ENCODE measurements at regions not wholly inside any gene's neighbourhood (a gene's known extent, or its start where the extent isn't known, plus 50 kb on each side); places are given as distances from the start of the nearest gene placed in this dataset.
A peak's percentile ranks its signal among the peaks of the same experiment; 100 is the strongest.
"Not testable (repeated sequence)": the region's sequence is repeated elsewhere in the genome, so short reads cannot be mapped to it uniquely, and the experiment has no call there.

DNA sequence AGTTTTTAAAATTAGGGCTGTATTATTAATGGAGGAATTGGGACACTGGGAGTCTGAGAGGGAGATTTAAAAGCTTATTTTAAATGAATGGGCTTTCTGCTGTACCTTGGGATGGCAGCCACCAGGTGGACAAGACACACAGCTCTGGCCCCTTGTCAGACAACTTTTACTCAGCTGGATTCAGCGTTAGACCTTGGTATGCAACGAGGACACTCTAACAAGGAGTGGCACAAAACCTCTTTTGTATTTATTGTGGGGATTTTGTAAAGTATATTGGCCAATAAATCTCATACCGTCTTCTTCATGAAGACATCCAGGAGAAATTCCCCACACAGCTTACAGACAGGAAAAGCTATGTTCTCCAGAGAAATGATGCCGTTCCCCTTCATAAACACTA is 105.7 kb downstream of the LCA5 start:
- no peak for DNase-seq

DNA sequence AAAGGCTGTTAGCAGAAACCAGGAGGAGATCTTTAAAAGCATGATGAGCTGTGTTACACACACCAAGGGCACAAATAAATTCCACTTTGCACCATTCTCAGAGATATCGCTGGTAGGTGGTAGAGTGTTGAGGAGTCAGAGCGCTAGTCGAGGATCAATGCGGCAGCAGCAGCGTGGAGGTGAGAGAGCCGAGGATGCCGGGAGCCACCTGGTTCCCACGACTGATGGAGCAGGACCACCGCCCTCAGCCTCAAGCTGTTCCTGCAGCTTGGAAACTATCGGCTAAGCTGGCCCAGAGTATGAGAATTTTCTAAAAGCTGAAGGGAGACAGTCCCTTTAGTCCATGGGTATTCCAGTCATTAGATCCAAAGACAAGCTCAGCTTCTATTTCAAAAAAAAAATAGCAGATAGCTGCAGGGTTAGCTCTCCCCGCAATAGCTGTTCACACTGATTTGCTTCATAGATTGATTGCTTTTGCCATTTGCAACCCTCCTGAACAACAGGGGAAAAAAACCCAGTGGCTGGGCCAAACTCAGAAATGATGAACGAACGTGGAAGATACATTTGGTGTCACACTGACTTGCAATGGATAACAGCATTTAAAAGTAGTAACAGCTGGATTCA is 106.2 kb downstream of the LCA5 start:
- no peak for DNase-seq

DNA sequence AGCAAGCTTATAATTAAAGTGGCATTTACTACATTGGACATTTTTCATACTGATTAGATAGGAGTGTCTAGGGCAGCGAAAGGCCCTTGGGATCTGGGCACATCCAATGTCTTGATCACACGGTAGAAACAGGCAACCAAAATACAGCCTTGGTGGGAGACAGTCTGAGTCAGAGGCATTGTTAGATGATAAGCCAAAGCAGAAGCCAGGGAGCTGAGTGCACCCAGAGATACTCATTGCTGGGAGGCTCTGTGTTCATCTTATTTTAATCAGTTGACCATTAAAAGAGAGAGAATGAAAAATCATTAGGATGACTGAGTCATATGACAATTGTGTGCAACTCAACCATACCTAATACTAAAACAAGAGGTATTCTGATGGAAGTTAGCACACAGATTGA is 109.5 kb downstream of the LCA5 start:
- DNase-seq = no peak

GRCh38 chr6:79426625-79427278 is 110.5 kb downstream of the LCA5 start:
- no peak for DNase-seq

DNA sequence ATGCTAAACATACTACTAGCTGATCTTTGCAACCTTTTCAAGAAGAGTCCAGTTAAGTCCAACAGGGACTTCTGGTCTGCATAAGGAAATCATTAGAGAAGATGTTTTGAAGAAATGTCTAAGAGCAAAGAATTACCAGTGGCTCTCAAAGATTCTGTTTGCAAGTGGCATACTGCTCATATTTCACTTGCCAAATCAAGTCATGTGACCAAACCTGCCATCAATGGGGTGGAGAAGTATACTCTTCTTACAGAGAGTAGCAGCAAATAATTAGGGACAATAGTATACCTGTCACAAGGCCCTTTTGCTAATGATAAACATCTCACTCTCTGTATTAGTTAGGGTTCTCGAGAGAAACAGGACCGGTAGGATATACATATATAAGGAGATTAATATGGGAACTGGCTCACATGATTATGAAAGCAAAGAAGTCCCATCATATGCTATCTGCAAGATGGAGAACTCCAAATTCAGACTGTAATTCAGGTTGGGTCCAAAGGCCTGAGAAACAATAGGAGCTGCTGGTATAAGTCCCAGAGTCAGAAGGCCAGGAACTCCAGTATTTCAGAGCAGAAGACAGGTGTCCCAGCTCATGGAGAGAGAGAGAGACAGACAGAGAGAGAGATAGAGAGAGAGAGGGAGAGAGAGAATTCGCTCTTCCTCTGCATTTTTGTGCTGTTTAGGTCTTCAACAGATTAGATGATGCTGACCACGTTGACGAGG is 111.5 kb downstream of the LCA5 start:
- DNase-seq = no peak

DNA sequence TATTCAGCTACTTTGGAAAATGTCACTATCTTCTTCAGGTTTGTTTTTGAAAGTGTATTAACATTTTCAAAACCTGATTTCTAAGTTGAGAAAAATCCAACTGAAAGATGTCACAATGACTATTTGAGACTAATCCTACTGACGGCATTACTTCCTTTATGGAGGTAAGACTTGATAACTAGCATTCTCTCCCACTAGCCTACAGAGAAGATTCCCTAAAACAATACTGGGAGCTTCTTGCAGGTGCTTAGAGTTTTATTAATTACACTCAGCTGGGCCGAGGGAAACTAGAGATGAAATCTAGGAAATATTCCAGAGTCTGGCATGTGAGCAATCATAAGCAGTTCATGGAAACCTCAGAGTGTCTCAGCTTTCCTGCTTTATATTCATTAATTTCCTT is 114.0 kb downstream of the LCA5 start:
- DNase-seq = no peak

DNA sequence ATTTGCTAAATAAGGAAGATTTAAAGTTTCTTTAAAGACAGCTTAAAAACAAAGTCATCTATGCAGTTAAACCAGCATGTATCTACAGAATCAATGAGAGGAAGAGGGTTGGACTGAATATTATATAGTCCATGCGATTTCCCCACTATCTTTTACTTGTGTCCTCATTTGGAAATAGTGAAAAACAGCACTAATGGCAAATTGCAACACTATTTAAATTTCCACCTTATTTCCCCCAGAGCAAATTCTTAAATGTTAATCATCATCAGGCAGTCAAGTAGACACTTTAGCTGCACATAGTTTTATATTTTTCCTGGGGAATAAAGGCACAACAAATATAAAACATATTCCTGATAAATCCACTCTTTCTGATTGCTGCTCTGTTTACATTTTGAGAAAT is 114.6 kb downstream of the LCA5 start:
- no peak for DNase-seq

DNA sequence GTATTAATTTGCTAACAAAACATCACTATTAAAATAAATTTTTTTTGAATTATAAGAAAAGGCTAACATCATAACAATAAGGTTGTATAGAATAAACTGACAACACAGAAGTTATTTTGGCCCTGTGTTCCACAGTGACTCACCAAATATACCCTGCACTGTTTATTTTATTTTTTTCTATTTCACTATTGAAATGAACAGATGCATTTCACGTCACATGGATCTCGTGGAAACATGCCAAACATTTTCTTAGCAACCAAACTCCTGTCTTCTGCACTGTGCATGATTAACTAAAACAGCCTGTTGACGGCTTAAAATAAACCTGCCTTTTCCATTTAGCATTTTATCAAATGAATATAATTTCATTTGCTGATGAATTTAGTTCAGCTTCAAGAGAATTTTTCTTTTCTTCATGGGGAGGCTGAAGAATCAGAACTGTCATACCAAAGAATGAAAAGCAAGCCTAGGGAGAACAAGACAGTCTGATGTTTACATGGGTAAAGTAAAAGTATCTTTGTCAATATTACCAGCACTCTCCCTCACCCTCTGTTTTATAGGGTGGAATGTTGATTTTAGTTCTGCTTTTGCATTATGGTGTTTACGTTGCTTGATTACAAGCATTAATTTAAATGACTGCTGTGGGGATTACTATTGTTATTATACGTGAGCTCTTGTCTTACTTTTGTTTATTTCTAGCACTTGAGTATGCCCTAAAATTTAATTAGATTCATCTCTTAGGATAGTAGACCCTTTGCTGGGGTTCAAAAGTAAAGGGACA is 115.3 kb downstream of the LCA5 start:
- DNase-seq = peak; percentile 16 to 51

GRCh38 chr6:79421001-79421411 is 116.2 kb downstream of the LCA5 start:
- no peak for DNase-seq

GRCh38 chr6:79420054-79420453 is 117.2 kb downstream of the LCA5 start:
- no peak for DNase-seq

DNA sequence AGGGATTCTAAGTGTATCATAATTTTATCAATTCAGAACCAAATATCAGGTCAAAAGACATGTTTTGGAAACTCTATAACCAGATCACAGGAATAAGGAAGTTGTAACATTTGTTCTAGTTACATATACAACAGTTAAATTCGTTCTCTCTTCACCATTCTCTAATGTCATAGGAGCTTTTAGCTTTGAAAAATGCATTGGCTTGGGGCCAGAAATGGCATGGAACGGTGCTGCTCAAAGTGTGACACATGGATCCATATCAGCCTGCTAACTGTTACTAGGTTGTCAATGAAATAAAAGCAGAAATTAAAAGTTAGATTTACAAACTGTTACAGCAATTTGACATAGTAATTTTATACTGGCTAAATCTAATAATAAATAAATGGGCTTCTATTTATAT is 120.3 kb downstream of the LCA5 start:
- no peak for DNase-seq

DNA sequence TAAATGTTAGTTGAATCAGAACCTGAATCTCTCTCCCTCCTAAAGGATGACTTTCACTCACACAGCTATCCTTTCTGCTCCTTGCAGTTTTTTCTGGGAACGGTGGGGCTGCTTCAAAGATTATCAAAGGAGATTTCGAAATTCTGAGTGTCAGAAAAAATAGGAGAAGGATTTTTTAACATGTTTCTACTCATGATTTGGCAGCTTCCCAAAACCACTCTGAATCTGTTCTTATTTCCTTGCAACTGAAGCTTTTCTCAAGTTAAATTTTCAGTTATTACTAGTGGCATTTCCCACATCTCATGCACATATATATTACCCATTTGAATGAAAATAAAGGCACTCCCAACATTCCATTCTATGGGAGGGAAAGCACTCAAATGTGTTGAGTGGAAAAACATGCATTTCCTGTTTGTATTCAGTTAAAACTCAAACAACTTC is 123.6 kb downstream of the LCA5 start:
- DNase-seq = no peak

DNA sequence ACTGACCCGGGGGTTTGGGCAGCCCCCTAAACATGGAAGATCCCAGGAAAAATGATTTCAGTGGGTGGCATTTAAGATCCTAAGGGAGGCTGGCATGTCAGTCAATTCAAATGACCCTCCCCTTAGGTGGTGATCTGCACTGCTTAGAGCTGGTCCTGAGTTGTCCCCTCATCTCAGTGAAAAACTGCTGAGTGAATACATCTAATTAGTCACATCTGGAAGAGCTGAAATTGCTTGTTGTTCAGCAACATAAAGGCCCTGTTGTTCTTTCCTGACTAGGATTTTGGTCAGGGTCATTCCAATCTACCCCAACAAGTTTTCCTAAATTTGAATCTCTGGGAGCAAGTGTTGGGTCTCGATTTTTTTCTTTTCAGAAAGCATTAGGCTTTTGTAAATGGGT is 126.4 kb downstream of the LCA5 start:
- no peak for DNase-seq

DNA sequence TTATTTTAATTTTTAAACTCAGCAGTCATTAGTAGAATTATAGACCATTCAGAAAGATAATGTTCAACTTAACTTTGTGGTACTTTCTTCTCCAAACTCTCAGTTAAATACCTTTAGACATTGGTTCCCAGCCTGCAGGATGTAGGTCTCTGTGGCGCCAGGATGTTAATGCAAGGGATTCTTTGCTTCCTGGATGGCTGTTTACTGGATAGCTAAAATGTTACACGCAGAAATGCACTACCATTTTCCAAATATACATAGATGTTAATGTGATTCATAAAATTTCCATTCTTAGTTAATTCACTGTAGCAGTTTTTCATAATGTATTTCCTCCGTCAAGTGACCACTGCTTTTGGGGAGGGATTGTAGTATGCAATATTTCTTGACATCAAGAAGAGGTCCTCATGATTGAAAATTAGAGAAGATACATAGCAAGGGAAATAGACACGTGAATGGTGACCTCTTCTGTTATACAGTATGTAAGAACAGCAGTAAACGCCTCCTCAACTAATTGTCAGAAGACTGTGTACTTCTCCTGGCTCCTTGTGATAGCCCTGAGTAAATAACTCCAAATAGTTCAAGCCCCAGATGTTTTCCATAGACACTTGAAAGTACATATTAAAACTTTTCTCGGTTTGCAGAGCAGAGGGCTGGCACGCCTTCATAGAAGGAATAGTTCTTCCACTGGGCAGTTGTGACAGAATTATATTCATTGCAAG is 128.8 kb downstream of the LCA5 start:
- no peak for DNase-seq

- no peak for DNase-seq
Measured at GRCh38 chr6:79404677-79405076, 132.6 kb downstream of the LCA5 start.

- DNase-seq = no peak
Measured at GRCh38 chr6:79404261-79404660, 133.0 kb downstream of the LCA5 start.

DNA sequence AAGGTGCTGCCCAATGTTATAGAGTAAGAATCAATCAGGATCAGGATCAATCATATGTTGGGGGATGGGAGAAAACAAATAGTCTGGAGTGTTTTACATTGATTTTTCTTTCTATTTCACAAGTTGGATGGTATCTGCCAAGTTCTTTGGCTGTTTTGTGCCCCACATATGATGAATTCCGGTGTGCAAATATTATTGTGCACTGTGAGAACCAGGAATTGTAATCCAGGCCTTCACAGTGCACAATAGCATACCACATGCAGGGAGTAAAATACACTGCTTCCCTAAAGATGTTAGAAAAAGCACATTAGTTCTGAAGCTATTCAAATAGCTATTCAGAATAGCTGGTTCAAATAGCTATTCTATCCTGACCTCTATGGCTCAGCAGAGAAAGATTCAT is 133.7 kb downstream of the LCA5 start:
- no peak for DNase-seq

DNA sequence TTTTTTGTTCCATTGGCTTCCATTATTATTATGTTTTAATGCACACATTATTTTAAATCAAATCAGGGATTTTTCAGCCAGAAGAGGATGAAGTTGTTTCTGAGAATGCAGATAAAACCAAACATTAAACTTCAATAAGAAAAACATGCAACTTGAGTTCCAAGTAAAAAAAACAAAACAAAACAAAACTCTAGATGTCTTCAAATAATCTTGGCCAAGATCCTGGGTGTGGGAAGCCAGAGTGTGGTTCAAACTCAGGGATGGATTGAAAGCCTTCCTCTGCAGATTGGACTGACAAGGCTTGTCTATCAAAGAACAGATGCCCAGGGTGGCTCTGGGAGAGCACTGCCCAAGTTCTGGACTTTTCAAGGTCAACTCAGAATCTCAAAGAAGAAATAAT is 134.1 kb downstream of the LCA5 start:
- no peak for DNase-seq

DNA sequence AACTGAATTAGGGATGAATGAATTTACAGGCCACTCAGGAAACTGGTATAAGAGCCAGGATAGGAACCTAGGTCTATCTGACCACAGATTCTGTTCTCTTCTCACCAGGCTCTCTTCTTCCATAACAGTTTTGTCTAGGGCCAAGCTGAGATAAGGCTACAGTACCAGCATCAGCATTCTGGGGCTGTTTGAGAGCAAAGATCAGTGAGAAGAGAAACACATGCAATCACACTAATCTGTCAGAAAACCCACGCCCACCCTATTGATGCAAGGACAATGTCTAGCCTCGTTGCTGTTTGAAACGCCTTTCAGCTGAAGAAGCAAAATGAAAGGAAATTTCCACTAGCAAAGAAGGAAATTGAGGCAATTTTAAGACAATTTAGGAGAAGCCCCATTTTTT is 137.7 kb downstream of the LCA5 start:
- DNase-seq = no peak

GRCh38 chr6:79398617-79399016 is 138.6 kb downstream of the LCA5 start:
- DNase-seq = not testable (repeated sequence)

GRCh38 chr6:79396625-79397024 is 140.6 kb downstream of the LCA5 start:
- DNase-seq = no peak

DNA sequence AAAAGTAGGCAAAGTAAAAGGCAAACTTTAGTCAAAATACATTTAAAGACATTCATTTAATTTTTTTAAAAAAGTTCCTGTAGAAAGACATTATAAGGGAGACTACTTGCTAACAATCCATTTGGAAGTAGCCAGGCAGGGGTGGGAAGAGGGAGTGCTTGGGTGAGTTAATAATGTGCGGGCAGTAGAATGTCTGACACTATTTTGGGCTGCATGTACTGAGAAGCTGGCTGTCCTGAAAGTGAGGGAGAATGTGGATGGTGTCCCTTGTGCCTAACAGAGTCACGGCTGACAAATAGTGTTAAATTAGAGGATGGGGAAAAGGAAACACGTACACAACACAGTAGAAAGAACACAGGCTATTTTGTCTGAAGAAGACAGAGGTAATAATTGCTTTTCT is 142.5 kb downstream of the LCA5 start:
- no peak for DNase-seq

GRCh38 chr6:79392094-79392493 is 145.1 kb downstream of the LCA5 start:
- no peak for DNase-seq

Measured in NCI-H187 (cell line).